ENCODE measurements at regions not wholly inside any gene's neighbourhood (a gene's known extent, or its start where the extent isn't known, plus 50 kb on each side); places are given as distances from the start of the nearest gene placed in this dataset.

GRCh38 chr14:29299372-29299771 lies 532.8 kb downstream of the FOXG1 start:
- Histone ChIP-seq H3K9me3 (peaks cover 3% of the 10 kb centered on the region; the same call in 1 of the 3 replicates), H3K4me3 (no peak overlapping the region), H3K4me1 (no peaks in the 10 kb centered on the region), H3K4me2 (no peak overlapping the region), H3K27ac (no peak overlapping the region)
- ATAC-seq (no peak), DNase-seq (ENCODE audit: low read depth in 1 of 2, low spot score in 1 of 2) (no peak), FAIRE-seq (no peak)
- ChIA-PET CTCF (no interaction called here), POLR2A (no interaction called here)
- TF ChIP-seq HES2 (IDR thresholded peaks at IDR 0.05) (no peak), FOSB (CRISPR knock-in tag; IDR thresholded peaks at IDR 0.05) (no peak), TP53 (CRISPR knock-in tag; IDR thresholded peaks at IDR 0.05) (no peak), FOXS1 (CRISPR knock-in tag; IDR thresholded peaks at IDR 0.05) (no peak), PHF8 (IDR thresholded peaks at IDR 0.05; ENCODE audit: borderline replicate concordance, low read depth) (no peak), CTCF (IDR thresholded peaks at IDR 0.05) (no peak), HOXB13 (CRISPR knock-in tag; IDR thresholded peaks at IDR 0.05; ENCODE audit: low read depth) (no peak), BCL3 (IDR thresholded peaks at IDR 0.05) (no peak), HOXA7 (CRISPR knock-in tag; IDR thresholded peaks at IDR 0.05) (no peak), ELK1 (IDR thresholded peaks at IDR 0.05; ENCODE audit: low read depth, low read length) (no peak), CEBPB (IDR thresholded peaks at IDR 0.05) (no peak), KDM5A (IDR thresholded peaks at IDR 0.05) (no peak), ZFP36 (IDR thresholded peaks at IDR 0.05; ENCODE audit: borderline replicate concordance, partially characterized antibody) (no peak), POLR2AphosphoS2 (conservative IDR thresholded peaks at IDR 0.05; ENCODE audit: low read length) (no peak), EP300 (IDR thresholded peaks at IDR 0.05) (no peak)
- 5% methylated on average over 1 of the region's 1 CpG for WGBS (ENCODE audit: missing lambda C conversion rate)

- ChIA-PET CTCF (no interaction called here), POLR2A (no interaction called here)
- Histone ChIP-seq H3K9me3 (no peaks in the 10 kb centered on the region), H3K27ac (no peak overlapping the region), H3K4me2 (no peak overlapping the region), H3K4me1 (no peaks in the 10 kb centered on the region), H3K4me3 (no peak overlapping the region)
- ATAC-seq = no peak
- no peak for DNase-seq (ENCODE audit: low read depth in 1 of 2, low spot score in 1 of 2)
- FAIRE-seq = no peak
- TF ChIP-seq FOSL2 (IDR thresholded peaks at IDR 0.05) (no peak), FOSL2 (CRISPR knock-in tag; IDR thresholded peaks at IDR 0.05) (no peak), E2F6 (IDR thresholded peaks at IDR 0.05; ENCODE audit: borderline replicate concordance, low read depth) (no peak), CHD4 (IDR thresholded peaks at IDR 0.05; ENCODE audit: borderline replicate concordance) (no peak), HDAC2 (IDR thresholded peaks at IDR 0.05) (no peak), MYC (IDR thresholded peaks at IDR 0.05; ENCODE audit: borderline replicate concordance, low read length) (no peak), CEBPB (IDR thresholded peaks at IDR 0.05) (no peak), HOXB5 (CRISPR knock-in tag; IDR thresholded peaks at IDR 0.05) (no peak), HMGXB4 (CRISPR knock-in tag; IDR thresholded peaks at IDR 0.05; ENCODE audit: borderline replicate concordance) (no peak), SREBF2 (IDR thresholded peaks at IDR 0.05) (no peak), FOXS1 (CRISPR knock-in tag; IDR thresholded peaks at IDR 0.05) (no peak), CTCF (IDR thresholded peaks at IDR 0.05) (no peak), ZSCAN20 (CRISPR knock-in tag; IDR thresholded peaks at IDR 0.05) (no peak), NFE2L2 (conservative IDR thresholded peaks at IDR 0.05; ENCODE audit: low read length) (no peak), PBX3 (IDR thresholded peaks at IDR 0.05) (no peak)
Observed at GRCh38 chr14:29301571-29301970, 535.0 kb downstream of the FOXG1 start.

Data from A549 (cell line).